LNCAP (cell line): ENCODE measurements at regions not wholly inside any gene's neighbourhood (a gene's known extent, or its start where the extent isn't known, plus 50 kb on each side); places are given as distances from the start of the nearest gene placed in this dataset.

Source experiments
- TF ChIP-seq, protein P1 (sequence below): fragments of 450-650 bp; IDR thresholded peaks from 2 replicates; pipeline ENCODE4 v1.5.1; 2017; ENCODE audit warnings: mild to moderate bottlenecking

DNA sequence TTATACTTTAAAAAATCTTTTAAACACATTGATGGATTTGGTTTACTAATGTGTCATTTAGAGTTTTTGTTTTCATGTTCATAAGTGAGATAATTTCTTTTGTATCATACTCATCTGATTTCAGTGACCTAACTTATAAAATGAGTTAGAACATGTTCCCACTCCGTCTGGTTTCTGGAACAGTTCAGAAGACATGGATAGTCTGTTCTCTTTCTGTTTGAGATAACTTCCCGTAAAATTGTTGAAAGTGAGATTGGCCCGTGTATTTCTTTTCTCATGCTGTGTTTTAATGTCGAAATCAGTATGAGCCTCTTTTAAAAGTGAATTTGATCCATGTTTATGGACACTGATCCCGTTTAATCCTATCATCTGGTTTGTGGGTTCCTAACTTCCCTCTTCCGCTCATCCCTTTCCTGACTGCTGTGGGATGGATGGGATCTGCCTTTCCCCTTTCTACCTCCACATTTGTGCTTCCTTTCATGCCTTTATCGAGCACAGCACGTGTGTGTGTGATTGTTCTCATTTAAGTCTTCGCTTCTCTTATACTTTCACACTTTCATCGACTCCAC is 78.9 kb downstream of the COPS8 start:
- TF ChIP-seq, protein P1, sequence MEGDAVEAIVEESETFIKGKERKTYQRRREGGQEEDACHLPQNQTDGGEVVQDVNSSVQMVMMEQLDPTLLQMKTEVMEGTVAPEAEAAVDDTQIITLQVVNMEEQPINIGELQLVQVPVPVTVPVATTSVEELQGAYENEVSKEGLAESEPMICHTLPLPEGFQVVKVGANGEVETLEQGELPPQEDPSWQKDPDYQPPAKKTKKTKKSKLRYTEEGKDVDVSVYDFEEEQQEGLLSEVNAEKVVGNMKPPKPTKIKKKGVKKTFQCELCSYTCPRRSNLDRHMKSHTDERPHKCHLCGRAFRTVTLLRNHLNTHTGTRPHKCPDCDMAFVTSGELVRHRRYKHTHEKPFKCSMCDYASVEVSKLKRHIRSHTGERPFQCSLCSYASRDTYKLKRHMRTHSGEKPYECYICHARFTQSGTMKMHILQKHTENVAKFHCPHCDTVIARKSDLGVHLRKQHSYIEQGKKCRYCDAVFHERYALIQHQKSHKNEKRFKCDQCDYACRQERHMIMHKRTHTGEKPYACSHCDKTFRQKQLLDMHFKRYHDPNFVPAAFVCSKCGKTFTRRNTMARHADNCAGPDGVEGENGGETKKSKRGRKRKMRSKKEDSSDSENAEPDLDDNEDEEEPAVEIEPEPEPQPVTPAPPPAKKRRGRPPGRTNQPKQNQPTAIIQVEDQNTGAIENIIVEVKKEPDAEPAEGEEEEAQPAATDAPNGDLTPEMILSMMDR: no peak

DNA sequence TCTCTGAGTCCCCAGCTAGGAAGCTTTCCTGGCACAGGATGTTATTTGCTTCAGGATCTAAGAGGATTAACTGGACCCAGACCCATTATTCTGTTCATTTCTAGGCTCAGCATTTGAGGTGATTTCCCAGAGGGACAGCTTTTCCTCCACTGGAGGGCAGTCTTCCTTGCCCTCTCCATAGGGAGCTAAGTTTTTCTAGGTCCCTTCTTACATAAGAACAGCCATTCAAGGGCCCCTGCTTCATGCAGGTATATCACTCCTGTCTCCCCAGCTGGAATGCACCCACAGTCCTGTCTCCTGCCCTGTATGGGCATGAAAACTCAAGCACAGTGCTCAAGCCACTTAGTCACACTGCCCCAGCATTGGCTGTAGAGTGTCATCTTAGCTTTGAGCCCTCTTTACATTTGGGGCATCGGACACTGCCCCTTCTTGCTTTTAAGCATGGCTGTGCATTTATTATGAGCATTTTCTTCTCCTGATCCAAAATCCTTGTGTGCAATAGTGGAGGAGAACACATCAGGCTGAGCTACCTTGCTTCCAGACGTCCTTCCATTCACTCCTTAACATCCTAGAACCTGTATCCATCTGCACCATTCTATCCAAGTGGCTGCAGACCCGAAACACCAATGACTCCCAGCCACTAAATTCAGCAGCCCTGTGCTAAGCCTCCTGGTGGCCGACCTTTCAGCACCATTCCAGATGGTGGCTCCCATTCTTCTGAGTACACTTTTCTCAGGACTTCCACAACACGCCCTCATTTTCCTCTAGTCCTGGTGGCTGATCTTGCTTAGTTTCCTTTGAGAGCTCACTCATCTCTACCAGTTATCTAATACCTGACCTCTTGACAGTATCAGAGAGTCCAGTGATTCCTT is 80.0 kb downstream of the COPS8 start:
- TF ChIP-seq, protein P1: peak; percentile 60

DNA sequence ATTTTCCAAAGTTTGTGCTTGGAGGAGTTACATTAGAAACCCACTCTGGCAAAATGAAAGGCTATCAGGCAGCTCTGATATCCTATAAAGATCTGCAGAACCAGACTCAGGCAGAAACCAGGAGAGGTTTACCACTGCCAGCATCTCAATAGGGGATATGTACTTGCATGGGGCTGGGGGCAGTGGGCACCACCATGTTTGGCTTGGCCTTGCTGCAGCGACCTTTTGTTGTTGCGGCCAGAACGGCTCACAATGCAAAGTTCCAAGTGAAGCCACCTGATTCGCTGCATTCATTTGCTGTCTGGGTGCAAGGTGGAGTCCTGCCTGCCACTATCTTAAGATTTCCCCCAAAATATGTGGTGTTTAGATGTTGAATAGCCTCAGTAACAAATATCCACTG is 81.3 kb downstream of the COPS8 start:
- TF ChIP-seq, protein P1: no peak

DNA sequence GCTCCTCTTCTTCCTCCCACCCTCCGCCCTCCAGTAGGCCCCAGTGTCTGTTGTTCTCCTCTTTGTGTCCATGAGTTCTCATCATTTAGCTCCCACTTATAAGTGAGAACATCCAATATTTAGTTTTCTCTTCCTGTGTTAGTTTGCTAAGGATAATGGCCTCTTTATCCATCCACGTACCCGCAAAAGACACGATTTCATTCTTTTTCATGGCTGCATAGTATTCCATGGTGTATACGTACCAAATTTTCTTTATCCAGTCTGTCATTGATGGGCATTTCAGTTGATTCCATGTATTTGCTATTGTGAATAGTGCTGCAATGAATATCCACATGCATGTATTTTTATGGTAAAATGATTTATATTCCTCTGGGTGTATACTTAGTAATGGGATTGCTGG is 82.2 kb downstream of the COPS8 start:
- TF ChIP-seq, protein P1: no peak

DNA sequence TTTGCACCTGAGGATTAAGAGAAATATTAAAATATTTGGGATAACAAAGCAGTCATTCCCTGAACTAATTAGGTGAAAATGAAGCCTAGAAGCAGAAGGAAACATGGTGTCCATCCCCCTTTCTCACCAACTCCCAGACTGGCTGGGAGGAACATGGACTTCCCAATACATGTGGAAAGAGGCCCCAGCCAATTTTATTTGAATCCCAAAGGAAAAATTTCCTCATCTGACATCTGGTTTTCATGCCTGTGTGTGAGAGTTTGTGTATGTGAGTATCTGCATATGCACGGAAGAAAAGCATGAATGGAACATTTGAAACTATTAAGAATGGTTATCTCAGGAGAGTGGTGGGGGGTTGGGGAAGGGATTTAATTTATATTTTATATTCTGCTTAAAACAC is 84.3 kb downstream of the COPS8 start:
- TF ChIP-seq, protein P1: no peak

DNA sequence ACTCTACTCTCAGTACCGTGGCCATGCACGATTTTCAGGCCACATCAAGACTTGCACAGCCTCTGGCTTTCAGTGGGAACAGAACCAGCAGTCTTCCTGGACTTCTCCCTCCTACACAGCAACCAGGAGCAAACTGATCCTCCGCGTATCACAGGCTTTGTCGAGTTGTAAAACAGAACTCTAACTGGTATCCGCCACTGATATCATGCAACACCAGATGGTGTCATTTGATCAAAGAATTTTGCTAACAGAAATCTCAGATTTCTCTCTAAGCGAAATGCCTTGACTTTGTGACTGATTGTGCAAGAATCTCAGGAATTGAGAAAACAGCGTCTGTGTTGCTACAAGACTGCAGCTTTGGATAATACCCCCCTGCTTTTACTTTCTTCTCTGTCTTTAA is 85.7 kb downstream of the COPS8 start:
- TF ChIP-seq, protein P1: no peak

DNA sequence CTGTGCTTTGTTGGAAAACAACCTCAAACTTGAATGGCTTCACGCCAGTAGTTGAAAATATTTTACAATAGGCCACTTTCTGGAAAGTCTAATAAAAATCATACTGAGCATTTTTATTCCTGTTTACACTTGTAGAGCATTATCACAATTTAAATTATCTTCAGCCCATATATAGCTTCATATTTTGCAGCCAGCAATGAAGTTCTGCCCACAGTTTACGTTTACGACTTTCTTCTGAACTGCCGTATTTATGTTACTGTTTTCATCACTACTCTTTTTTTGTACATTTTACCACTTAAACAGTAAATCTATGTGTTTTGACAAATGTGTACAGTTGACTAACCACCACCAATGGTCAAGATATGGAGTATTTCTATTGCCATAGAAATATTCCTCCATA is 86.2 kb downstream of the COPS8 start:
- TF ChIP-seq, protein P1: no peak
